GM12878 (cell line): ENCODE measurements at regions not wholly inside any gene's neighbourhood (a gene's known extent, or its start where the extent isn't known, plus 50 kb on each side); places are given as distances from the start of the nearest gene placed in this dataset.

Source experiments
- ATAC-seq: fragments of 200-7000 bp; cut with Tn5 transposase; 3 replicates; pipeline ENCODE4 v1.9.1; 2020; ENCODE audit warnings: mild to moderate bottlenecking, moderate library complexity
- BruUV-seq: library from RNA; stranded (reverse); fragments of 400-500 nt; replicated peaks from 2 replicates; lab custom pipeline; 2021; lab: Mats Ljungman, UMichigan
- CTCF ChIA-PET: fragments of 300-600 bp; sonication (Branson Sonifier 250); formaldehyde crosslinking; extraction: SDS; loops from one replicate; lab custom pipeline; 2021; ENCODE audit warnings: inconsistent platforms; lab: Yijun Ruan, JAX
- POLR2A ChIA-PET: fragments of 350-600 bp; formaldehyde crosslinking; extraction: SDS; loops from one replicate; lab custom pipeline; 2021; ENCODE audit warnings: inconsistent platforms; lab: Charles Lee
- RAD21 ChIA-PET: fragments of 300-600 bp; sonication (Branson Sonifier 250); formaldehyde crosslinking; loops from one replicate; lab custom pipeline; 2023; ENCODE audit warnings: antibody characterized with exemption; ENCODE audit not compliant: unreplicated experiment; lab: Charles Lee
- SMC1A ChIA-PET: fragments of 300-600 bp; sonication (Branson Sonifier 250); formaldehyde crosslinking; loops from one replicate; lab custom pipeline; 2023; ENCODE audit not compliant: unreplicated experiment, uncharacterized antibody; lab: Charles Lee
- DNase-seq: peaks from one replicate; pipeline ENCODE4 v3.0.0-alpha.2; 2011; ENCODE audit warnings: low read depth, low spot score
- FAIRE-seq: peaks from 3 replicates; lab custom pipeline; 2011; peaks lifted over from hg19 to GRCh38; lab: Jason Lieb, UNC
- H2AFZ ChIP-seq: 2 replicates; pipeline ENCODE4 v1.6.0; 2011; ENCODE audit warnings: low read depth, low read length, control low read depth; ENCODE audit not compliant: control insufficient read depth
- H3K27ac ChIP-seq: 2 replicates; pipeline ENCODE4 v1.5.1; 2011; ENCODE audit warnings: control low read depth; ENCODE audit not compliant: control insufficient read depth, insufficient read depth
- H3K27me3 ChIP-seq, 2 experiments: replicated peaks in 1 of 2; 2 replicates each; pipeline versions ENCODE4 v1.6.0 to v1.6.1; 2011; ENCODE audit warnings: low read length in 1 of 2; ENCODE audit not compliant: control insufficient read depth in 2 of 2, insufficient read depth in 2 of 2
- H3K36me3 ChIP-seq, 2 experiments: 2 replicates each; pipeline ENCODE4 v1.5.1; 2011; ENCODE audit warnings: low read length in 1 of 2; ENCODE audit not compliant: control insufficient read depth in 2 of 2, insufficient read depth in 2 of 2
- H3K4me1 ChIP-seq: 2 replicates; pipeline ENCODE4 v1.6.1; 2011; ENCODE audit warnings: mild to moderate bottlenecking, low read length, moderate library complexity, mixed read lengths; ENCODE audit not compliant: control insufficient read depth, insufficient read depth
- H3K4me2 ChIP-seq: 2 replicates; pipeline ENCODE4 v1.6.0; 2011; ENCODE audit warnings: control low read depth; ENCODE audit not compliant: control insufficient read depth, insufficient read depth
- H3K4me3 ChIP-seq: fragments of 200-600 bp; sonication (generic); 2 replicates; pipeline ENCODE4 v1.5.1; 2016
- H3K79me2 ChIP-seq: 2 replicates; pipeline ENCODE4 v1.6.0; 2011; ENCODE audit warnings: low read length; ENCODE audit not compliant: control insufficient read depth, insufficient read depth
- H3K9ac ChIP-seq: 2 replicates; pipeline ENCODE4 v1.8.0; 2011; ENCODE audit warnings: low read length, control low read depth, mixed read lengths; ENCODE audit not compliant: control insufficient read depth, insufficient read depth
- H3K9me3 ChIP-seq: replicated peaks from 3 replicates; pipeline ENCODE4 v1.5.1; 2011; ENCODE audit warnings: mild to moderate bottlenecking, low read length; ENCODE audit not compliant: control insufficient read depth, insufficient read depth
- H4K20me1 ChIP-seq: 2 replicates; pipeline ENCODE4 v1.6.0; 2011; ENCODE audit not compliant: control insufficient read depth, insufficient read depth
- BACH1 ChIP-seq: fragments of 450-650 bp; IDR thresholded peaks from 2 replicates; pipeline ENCODE4 v1.6.1; 2017; ENCODE audit warnings: mild to moderate bottlenecking, borderline replicate concordance
- ESRRA ChIP-seq: IDR thresholded peaks from 2 replicates; pipeline ENCODE4 v1.6.1; 2012; ENCODE audit warnings: mild to moderate bottlenecking, low read length, improper control_type of control experiment
- ETV6 ChIP-seq, 2 experiments: fragments of 450-650 bp in 1 of 2; IDR thresholded peaks in 1 of 2; conservative IDR thresholded peaks in 1 of 2; 2 replicates each; pipeline ENCODE4 v1.6.1; 2014; ENCODE audit warnings: antibody characterized with exemption in 1 of 2, borderline replicate concordance in 1 of 2, low read depth in 1 of 2, mild to moderate bottlenecking in 1 of 2, moderate library complexity in 1 of 2
- FOXM1 ChIP-seq: IDR thresholded peaks from 2 replicates; pipeline ENCODE4 v1.6.1; 2012; ENCODE audit warnings: low read depth, mild to moderate bottlenecking, inconsistent platforms, low read length, moderate library complexity
- KDM1A ChIP-seq: fragments of 200-600 bp; sonication (generic); IDR thresholded peaks from 2 replicates; pipeline ENCODE4 v1.6.1; 2016; ENCODE audit warnings: borderline replicate concordance
- MXI1 ChIP-seq: fragments of 150-350 bp; IDR thresholded peaks from 2 replicates; pipeline ENCODE4 v1.6.1; 2011; ENCODE audit warnings: low read depth, mild to moderate bottlenecking, inconsistent platforms, low read length, improper control_type of control experiment
- NFYB ChIP-seq: IDR thresholded peaks from 2 replicates; pipeline ENCODE4 v1.6.1; 2011; ENCODE audit warnings: low read depth, mild to moderate bottlenecking, low read length, improper control_type of control experiment, moderate library complexity; ENCODE audit not compliant: insufficient read depth
- NR2C2 ChIP-seq: IDR thresholded peaks from 2 replicates; pipeline ENCODE4 v1.6.1; 2011; ENCODE audit warnings: borderline replicate concordance, low read depth; ENCODE audit not compliant: control insufficient read depth, insufficient read length
- NR2F1 ChIP-seq: fragments of 450-650 bp; conservative IDR thresholded peaks from 2 replicates; pipeline ENCODE4 v1.6.1; 2017; ENCODE audit warnings: mild to moderate bottlenecking
- PBX3 ChIP-seq: IDR thresholded peaks from 2 replicates; pipeline ENCODE4 v1.6.1; 2011; ENCODE audit warnings: mild to moderate bottlenecking, low read depth, low read length, moderate library complexity; ENCODE audit not compliant: insufficient replicate concordance
- POLR2AphosphoS2 ChIP-seq: IDR thresholded peaks from 2 replicates; pipeline ENCODE4 v1.6.1; 2011; ENCODE audit warnings: low read depth, mild to moderate bottlenecking, low read length, improper control_type of control experiment, moderate library complexity
- SMARCA5 ChIP-seq: fragments of 450-650 bp; IDR thresholded peaks from 2 replicates; pipeline ENCODE4 v1.6.1; 2017; ENCODE audit warnings: mild to moderate bottlenecking
- SREBF2 ChIP-seq: IDR thresholded peaks from 2 replicates; pipeline ENCODE4 v1.6.1; 2012; ENCODE audit warnings: mild to moderate bottlenecking, low read length
- ZBTB4 ChIP-seq: fragments of 450-650 bp; formaldehyde crosslinking; IDR thresholded peaks from 2 replicates; pipeline ENCODE4 v1.4.0; 2022; ENCODE audit warnings: mild to moderate bottlenecking, moderate library complexity
- ZNF207 ChIP-seq: fragments of 450-650 bp; IDR thresholded peaks from 2 replicates; pipeline ENCODE4 v1.6.1; 2014; ENCODE audit warnings: antibody characterized with exemption, mild to moderate bottlenecking, borderline replicate concordance
- ZNF687 ChIP-seq: fragments of 450-650 bp; IDR thresholded peaks from 2 replicates; pipeline ENCODE4 v1.6.1; 2017; ENCODE audit warnings: mild to moderate bottlenecking, moderate library complexity
- ZSCAN29 ChIP-seq: fragments of 450-650 bp; IDR thresholded peaks from 2 replicates; pipeline ENCODE4 v1.6.1; 2017; ENCODE audit warnings: mild to moderate bottlenecking, moderate library complexity
- WGBS: methylation state at CpG from one replicate; pipeline ENCODE4 v1.1.6; 2016; ENCODE audit warnings: low lambda C conversion rate; ENCODE audit not compliant: insufficient replicate concordance, insufficient coverage; ENCODE audit errors: missing lambda C conversion rate; 5-methylcytosine and 5-hydroxymethylcytosine counted together
- in situ Hi-C: fragments of 300-500 bp; cut with MboI; formaldehyde crosslinking; loops from 9 replicates; pipeline ENCODE4 v1.14.3; 2018; ENCODE audit warnings: mixed read lengths
- intact Hi-C: fragments of 100-400 bp; cut with micrococcal nuclease; formaldehyde crosslinking; loops from one replicate; pipeline ENCODE4 v1.14.2; 2022; ENCODE audit not compliant: unreplicated experiment

GRCh38 chr6:140058863-140059262, 684.4 kb upstream of the CITED2 start:
- DNase-seq (no peak), FAIRE-seq (no peak), ATAC-seq (no peak)
- TF ChIP-seq BACH1 (no peak), NR2F1 (no peak), PBX3 (no peak), ETV6 (conservative IDR thresholded peaks at IDR 0.05 in 1 of 2, IDR thresholded peaks at IDR 0.05 in 1 of 2; ENCODE audit: borderline replicate concordance in 1 of 2, low read depth in 1 of 2) (no peak), MXI1 (no peak), ZNF687 (no peak), KDM1A (no peak), SMARCA5 (no peak), NR2C2 (no peak), ZNF207 (no peak), FOXM1 (no peak), NFYB (no peak), ZSCAN29 (no peak), ZBTB4 (no peak), POLR2AphosphoS2 (no peak), SREBF2 (no peak), ESRRA (no peak)
- Histone ChIP-seq H4K20me1 (no peaks in the 10 kb centered on the region), H3K4me1 (no peaks in the 10 kb centered on the region), H3K4me3 (no peak overlapping the region), H3K9ac (no peak overlapping the region), H3K9me3 (no peaks in the 10 kb centered on the region), H3K36me3 (no peaks in the 10 kb centered on the region), H3K4me2 (no peak overlapping the region), H3K27me3 (no peaks in the 10 kb centered on the region), H3K79me2 (no peaks in the 10 kb centered on the region), H2AFZ (no peak overlapping the region), H3K27ac (no peak overlapping the region)
- ChIA-PET CTCF (interaction anchor here (1.4 kb wide), 1 partner anchor 689 kb away, joined by 5 read pairs; no protein-coding TSS in a partner anchor), RAD21 (interaction anchor here (0.7 kb wide), 1 partner anchor 151 kb away, joined by 5 read pairs; no protein-coding TSS in a partner anchor), SMC1A (no interaction called here), POLR2A (no interaction called here)
- WGBS: 24% methylated on average over 2 of the region's 2 CpGs
- BruUV-seq: no TSS peak
- in situ Hi-C loops (no loop called here), intact Hi-C loops (loop anchor here (10.0 kb wide), 1 partner anchor 1506 kb away; no protein-coding TSS in a partner anchor)
